BLaER1 treated with 17β-estradiol and CSF1 and Interleukin-3, amounts not matched to agents 10 nM and 100 nM (cell line): ENCODE measurements at regions not wholly inside any gene's neighbourhood (a gene's known extent, or its start where the extent isn't known, plus 50 kb on each side); places are given as distances from the start of the nearest gene placed in this dataset.

ENCODE experiments used
- H3K27ac ChIP-seq, 11 experiments: shearing (Covaris generic); formaldehyde crosslinking; 2 replicates each; pipeline ENCODE4 v1.8.1; 2022
- H3K27me3 ChIP-seq, 11 experiments: shearing (Covaris generic); formaldehyde crosslinking; 2 replicates each; pipeline ENCODE4 v1.8.1; 2022
- H3K36me3 ChIP-seq, 11 experiments: shearing (Covaris generic); formaldehyde crosslinking; 2 replicates each; pipeline ENCODE4 v1.8.1; 2022
- H3K4me1 ChIP-seq, 10 experiments: shearing (Covaris generic); formaldehyde crosslinking; 2 replicates each; pipeline ENCODE4 v1.8.1; 2022
- H3K4me2 ChIP-seq, 11 experiments: shearing (Covaris generic); formaldehyde crosslinking; 2 replicates each; pipeline ENCODE4 v1.8.1; 2022
- H3K4me3 ChIP-seq, 10 experiments: shearing (Covaris generic); formaldehyde crosslinking; 2 replicates each; pipeline ENCODE4 v1.8.1; 2022
- H3K9ac ChIP-seq, 11 experiments: shearing (Covaris generic); formaldehyde crosslinking; 2 replicates each; pipeline ENCODE4 v1.8.1; 2022
- H3K9me3 ChIP-seq, 11 experiments: shearing (Covaris generic); formaldehyde crosslinking; replicated peaks in 1 of 11; 2 replicates each; pipeline ENCODE4 v1.8.1; 2022
- H4K20me1 ChIP-seq, 11 experiments: shearing (Covaris generic); formaldehyde crosslinking; 2 replicates each; pipeline ENCODE4 v1.8.1; 2022
- Cebpa-rat ChIP-seq, 11 experiments: shearing (Covaris generic); IDR thresholded peaks; 2 replicates each; pipeline ENCODE4 v1.8.1; 2022

GRCh38 chr15:45780352-45780751 is 145.5 kb downstream of the SQOR start:
- no peak overlapping the region for H3K4me3 ChIP-seq
- no peaks in the 10 kb centered on the region for H4K20me1 ChIP-seq
- no peak overlapping the region for H3K9ac ChIP-seq
- H3K9me3 ChIP-seq = peaks cover 0 to 1% (median 0%) of the 10 kb centered on the region in 11 experiments; a peak in 1 of 22 replicates
- H3K27me3 ChIP-seq = no peaks in the 10 kb centered on the region
- H3K4me1 ChIP-seq = no peaks in the 10 kb centered on the region
- TF ChIP-seq Cebpa-rat (IDR thresholded peaks at IDR 0.05) = no peak
- no peak overlapping the region for H3K4me2 ChIP-seq
- H3K27ac ChIP-seq = no peak overlapping the region
- no peaks in the 10 kb centered on the region for H3K36me3 ChIP-seq

GRCh38 chr15:45784656-45785055 is 149.8 kb downstream of the SQOR start:
- Histone ChIP-seq H3K27me3 (no peaks in the 10 kb centered on the region), H3K27ac (no peak overlapping the region), H3K4me1 (no peaks in the 10 kb centered on the region), H4K20me1 (no peaks in the 10 kb centered on the region), H3K4me3 (no peak overlapping the region), H3K9ac (no peak overlapping the region), H3K36me3 (no peaks in the 10 kb centered on the region), H3K4me2 (no peak overlapping the region), H3K9me3 (no peaks in the 10 kb centered on the region; a peak in 1 of 22 replicates)
- no peak for TF ChIP-seq Cebpa-rat (IDR thresholded peaks at IDR 0.05)

- Histone ChIP-seq H3K9ac (no peak overlapping the region), H3K4me3 (no peak overlapping the region), H3K36me3 (no peaks in the 10 kb centered on the region), H3K4me1 (no peaks in the 10 kb centered on the region), H3K27ac (no peak overlapping the region), H3K4me2 (no peak overlapping the region), H4K20me1 (no peaks in the 10 kb centered on the region), H3K9me3 (no peaks in the 10 kb centered on the region), H3K27me3 (no peaks in the 10 kb centered on the region)
- TF ChIP-seq Cebpa-rat (IDR thresholded peaks at IDR 0.05) = no peak
Observed at GRCh38 chr15:45785897-45786296, 151.1 kb downstream of the SQOR start.

- TF ChIP-seq Cebpa-rat (IDR thresholded peaks at IDR 0.05) = no peak
- Histone ChIP-seq H3K27me3 (no peaks in the 10 kb centered on the region), H3K4me1 (peaks cover 0 to 8% (median 0%) of the 10 kb centered on the region in 10 experiments; a peak in 3 of 20 replicates), H3K9me3 (no peaks in the 10 kb centered on the region), H4K20me1 (no peaks in the 10 kb centered on the region), H3K4me3 (no peak overlapping the region), H3K36me3 (no peaks in the 10 kb centered on the region), H3K27ac (no peak overlapping the region), H3K9ac (no peak overlapping the region), H3K4me2 (no peak overlapping the region)
Observed at GRCh38 chr15:45790325-45790943, 155.6 kb downstream of the SQOR start.

GRCh38 chr15:45794304-45794703 is 159.5 kb downstream of the SQOR start:
- Histone ChIP-seq H3K4me1 (peaks cover 0 to 16% (median 5%) of the 10 kb centered on the region in 10 experiments; a peak in 6 of 20 replicates), H3K9ac (no peak overlapping the region), H3K27me3 (no peaks in the 10 kb centered on the region), H3K4me2 (no peak overlapping the region), H3K27ac (no peak overlapping the region), H3K4me3 (no peak overlapping the region), H3K36me3 (no peaks in the 10 kb centered on the region), H3K9me3 (no peaks in the 10 kb centered on the region), H4K20me1 (no peaks in the 10 kb centered on the region)
- no peak for TF ChIP-seq Cebpa-rat (IDR thresholded peaks at IDR 0.05)

- H4K20me1 ChIP-seq = no peaks in the 10 kb centered on the region
- peaks cover 0 to 22% (median 5%) of the 10 kb centered on the region in 10 experiments; a peak in 6 of 20 replicates for H3K4me1 ChIP-seq
- no peak overlapping the region for H3K4me3 ChIP-seq
- H3K9ac ChIP-seq = no peak overlapping the region
- H3K27ac ChIP-seq = no peak overlapping the region
- H3K36me3 ChIP-seq = no peaks in the 10 kb centered on the region
- no peak for TF ChIP-seq Cebpa-rat (IDR thresholded peaks at IDR 0.05)
- no peak overlapping the region for H3K4me2 ChIP-seq
- H3K27me3 ChIP-seq = no peaks in the 10 kb centered on the region
- H3K9me3 ChIP-seq = no peaks in the 10 kb centered on the region
Observed at GRCh38 chr15:45794712-45795439, 160.0 kb downstream of the SQOR start.

- Histone ChIP-seq H3K9me3 (no peaks in the 10 kb centered on the region), H3K4me3 (no peak overlapping the region), H3K9ac (no peak overlapping the region), H4K20me1 (no peaks in the 10 kb centered on the region), H3K36me3 (no peaks in the 10 kb centered on the region), H3K4me1 (peaks cover 0 to 22% (median 5%) of the 10 kb centered on the region in 10 experiments; a peak in 6 of 20 replicates), H3K4me2 (no peak overlapping the region), H3K27ac (no peak overlapping the region), H3K27me3 (no peaks in the 10 kb centered on the region)
- TF ChIP-seq Cebpa-rat (IDR thresholded peaks at IDR 0.05) = no peak
Observed at GRCh38 chr15:45795440-45796069, 160.7 kb downstream of the SQOR start.

- no peak overlapping the region for H3K4me3 ChIP-seq
- TF ChIP-seq Cebpa-rat (IDR thresholded peaks at IDR 0.05) = no peak
- no peaks in the 10 kb centered on the region for H4K20me1 ChIP-seq
- no peaks in the 10 kb centered on the region for H3K27me3 ChIP-seq
- H3K4me1 ChIP-seq = peaks cover 0 to 22% (median 5%) of the 10 kb centered on the region in 10 experiments; a peak in 6 of 20 replicates
- H3K36me3 ChIP-seq = no peaks in the 10 kb centered on the region
- no peak overlapping the region for H3K9ac ChIP-seq
- H3K9me3 ChIP-seq = no peaks in the 10 kb centered on the region
- H3K27ac ChIP-seq = no peak overlapping the region
- no peak overlapping the region for H3K4me2 ChIP-seq
Observed at GRCh38 chr15:45796433-45796832, 161.6 kb downstream of the SQOR start.

GRCh38 chr15:45799508-45799907 is 164.7 kb downstream of the SQOR start:
- Histone ChIP-seq H3K4me2 (no peak overlapping the region; a peak in 2 of 22 replicates), H3K4me1 (peaks cover 0 to 22% (median 5%) of the 10 kb centered on the region in 10 experiments; a peak in 9 of 20 replicates), H3K27me3 (no peaks in the 10 kb centered on the region), H4K20me1 (no peaks in the 10 kb centered on the region), H3K9me3 (0 out of 22 replicates have a peak, but pooled peaks cover 0 to 5% (median 0%) of the 10 kb centered on the region in 11 experiments), H3K9ac (no peak overlapping the region), H3K4me3 (no peak overlapping the region), H3K36me3 (no peaks in the 10 kb centered on the region), H3K27ac (no peak overlapping the region)
- TF ChIP-seq Cebpa-rat (IDR thresholded peaks at IDR 0.05) = no peak
